Activated CD8-positive, alpha-beta memory T cell treated with anti-CD3 and anti-CD28 coated beads for 4 hours (primary cell): ENCODE measurements at regions not wholly inside any gene's neighbourhood (a gene's known extent, or its start where the extent isn't known, plus 50 kb on each side); places are given as distances from the start of the nearest gene placed in this dataset.

Source experiments
- DNase-seq, 2 donors: peaks; one replicate each; pipeline ENCODE4 v3.0.0-alpha.2; 2020; ENCODE audit warnings: low read depth in 2 of 2

DNA sequence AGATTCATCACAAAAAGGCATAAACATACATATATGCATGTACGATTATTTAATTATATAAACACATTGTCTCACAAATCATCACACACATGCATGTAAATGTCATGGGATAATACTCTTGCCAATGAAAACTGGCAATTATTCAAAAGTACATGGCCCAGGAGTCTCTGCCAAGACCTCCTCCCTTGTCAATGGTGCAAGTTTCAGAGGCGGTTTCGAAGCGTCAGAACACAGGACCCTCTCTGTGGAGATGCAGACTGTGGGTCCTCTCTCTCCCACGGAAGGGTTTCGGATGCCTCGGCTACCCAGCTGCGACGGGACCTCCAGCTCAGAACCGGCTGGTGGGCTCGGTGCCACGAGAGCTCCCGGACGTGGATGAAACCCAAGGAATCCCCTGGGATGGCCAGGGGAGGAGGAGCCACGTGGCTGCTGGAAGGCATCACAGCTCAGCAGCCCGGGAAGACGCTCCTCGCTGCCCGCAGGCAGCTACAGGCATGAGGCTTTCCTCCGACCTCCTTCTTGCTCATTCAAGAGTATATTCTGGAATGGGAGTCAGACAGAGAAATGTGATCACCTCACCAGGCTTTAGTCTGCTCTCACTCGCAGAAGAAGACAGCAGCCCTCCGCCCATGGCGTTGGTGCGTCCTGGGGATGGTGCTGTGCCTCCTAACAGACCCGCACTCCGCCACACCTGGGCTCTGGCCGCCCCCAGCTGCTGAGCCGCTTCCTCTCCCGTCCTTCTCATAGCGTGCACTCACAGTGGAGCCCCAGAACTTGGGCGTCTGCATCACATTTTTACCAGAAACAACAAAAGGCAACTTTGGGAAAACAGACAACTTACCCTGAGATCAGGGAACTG, 308.8 kb downstream of the IRX2 start:
- DNase-seq: no peak

GRCh38 chr5:2441495-2442180, 309.8 kb downstream of the IRX2 start:
- DNase-seq: no peak

DNA sequence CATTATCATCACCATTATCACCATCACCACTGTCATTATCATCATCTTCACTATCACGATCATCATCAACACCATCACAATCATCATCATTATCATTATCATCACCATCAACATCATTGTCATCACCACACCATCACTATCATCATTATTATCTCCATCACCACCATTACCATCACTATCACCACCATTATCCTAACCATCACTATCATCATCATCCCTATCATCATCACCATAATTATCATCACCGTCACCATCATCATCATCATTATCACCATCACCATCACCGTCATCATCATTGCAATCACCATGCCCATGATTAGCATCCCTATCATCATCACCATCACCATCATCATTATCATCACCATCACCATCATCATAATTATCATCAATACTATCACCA, 311.9 kb downstream of the IRX2 start:
- DNase-seq: no peak

DNA sequence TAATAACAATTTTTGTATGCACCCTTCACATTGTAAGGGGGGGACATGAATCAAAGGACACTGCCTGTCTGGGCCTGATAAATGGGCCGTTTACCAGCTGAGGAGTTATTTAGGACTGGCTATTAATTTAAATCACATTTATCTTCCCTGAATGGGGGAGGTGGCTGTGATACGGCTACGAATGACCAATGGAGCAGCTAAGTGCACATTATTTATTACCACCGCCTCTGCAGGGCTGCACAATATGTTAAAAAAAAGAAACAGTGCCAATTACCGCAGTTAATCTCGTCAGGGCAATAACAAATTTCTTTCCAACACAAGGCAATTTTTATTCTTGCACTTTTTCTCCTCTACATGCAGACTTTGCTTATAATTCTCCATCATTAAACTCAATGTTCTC, 318.4 kb downstream of the IRX2 start:
- DNase-seq: no peak

DNA sequence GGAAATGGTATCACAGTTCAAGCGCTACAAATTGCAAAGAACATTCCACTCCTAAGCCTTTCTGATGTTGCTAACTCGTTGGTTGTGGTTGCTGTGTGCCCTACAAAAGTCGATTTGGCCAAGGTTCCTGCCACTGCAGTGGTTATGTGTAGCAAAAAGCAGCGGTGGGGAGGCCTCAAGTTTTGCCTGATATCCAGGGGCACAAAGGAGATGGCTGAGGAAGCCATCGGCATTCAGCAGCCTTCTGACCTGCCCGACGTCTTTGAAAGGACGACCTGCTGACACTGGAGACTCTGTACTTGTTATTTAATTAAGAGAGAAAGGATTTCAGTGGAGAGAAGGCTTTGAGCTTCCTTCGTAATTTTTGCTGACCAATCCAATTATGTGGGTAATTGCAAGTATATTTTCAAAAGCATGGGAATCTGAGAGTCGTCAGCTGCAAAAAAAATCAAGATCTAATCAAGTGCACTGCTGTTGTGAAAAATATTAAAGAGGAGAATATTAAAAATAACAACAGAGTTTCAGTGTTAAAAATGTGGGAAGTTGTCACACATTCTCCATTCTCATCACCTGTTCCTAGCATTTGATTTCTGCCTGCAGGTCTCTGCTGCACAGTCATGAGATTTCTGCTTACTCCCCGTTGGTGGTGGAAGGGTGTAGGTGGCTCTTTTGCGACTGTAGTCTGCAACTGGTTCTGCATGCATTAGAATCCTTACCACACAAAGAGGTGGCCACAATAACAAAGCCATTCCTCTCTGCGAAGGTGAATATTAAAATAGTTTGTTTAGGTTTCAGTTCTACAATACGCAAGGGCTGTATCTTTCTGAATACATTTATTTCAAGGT, 319.2 kb downstream of the IRX2 start:
- DNase-seq: no peak

DNA sequence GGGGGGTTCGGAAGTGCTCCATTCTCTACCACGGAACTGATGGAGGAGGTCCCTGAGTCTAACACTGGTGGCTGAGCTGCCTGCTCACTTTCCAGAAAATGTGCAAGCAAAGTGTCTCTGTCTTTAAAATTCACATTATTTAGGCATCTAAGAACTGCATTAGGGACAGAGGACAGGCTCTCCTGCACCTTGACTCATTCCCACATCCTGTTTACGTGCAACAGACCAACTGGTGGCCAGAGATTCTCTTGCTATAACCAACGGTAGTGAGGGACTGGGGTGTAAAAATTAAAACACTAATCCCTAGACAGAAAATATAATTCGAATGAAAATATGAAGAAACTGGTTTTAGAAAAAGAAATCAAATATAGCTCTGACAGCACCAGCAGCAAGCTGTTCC, 320.9 kb downstream of the IRX2 start:
- no peak for DNase-seq

- DNase-seq: no peak
Observed at GRCh38 chr5:2427983-2428382, 323.5 kb downstream of the IRX2 start.

GRCh38 chr5:2423634-2424033, 327.8 kb downstream of the IRX2 start:
- no peak for DNase-seq

DNA sequence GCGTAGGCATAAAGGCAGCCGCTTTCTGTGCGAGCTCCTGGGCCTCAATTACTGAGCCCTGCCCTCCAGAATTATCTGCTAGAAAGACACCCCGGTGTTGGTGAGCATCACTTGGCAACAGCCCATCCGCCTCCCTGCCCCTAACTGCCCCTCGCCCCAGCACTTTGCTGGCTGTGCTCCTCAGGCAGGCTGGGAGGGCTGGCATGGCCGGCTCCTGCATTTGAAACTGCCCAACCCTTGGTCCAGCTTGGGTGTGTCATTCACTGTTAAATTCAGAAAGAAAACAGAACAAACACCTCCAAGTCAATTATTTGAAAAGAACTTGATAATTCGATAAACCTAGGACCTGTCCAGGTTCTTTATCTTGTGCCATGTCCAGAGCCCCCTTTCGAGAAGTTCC, 334.2 kb downstream of the IRX2 start:
- no peak for DNase-seq

- no peak for DNase-seq
Observed at GRCh38 chr5:2415678-2416077, 335.8 kb downstream of the IRX2 start.

- DNase-seq: no peak
Observed at GRCh38 chr5:2410451-2410850, 341.0 kb downstream of the IRX2 start.

DNA sequence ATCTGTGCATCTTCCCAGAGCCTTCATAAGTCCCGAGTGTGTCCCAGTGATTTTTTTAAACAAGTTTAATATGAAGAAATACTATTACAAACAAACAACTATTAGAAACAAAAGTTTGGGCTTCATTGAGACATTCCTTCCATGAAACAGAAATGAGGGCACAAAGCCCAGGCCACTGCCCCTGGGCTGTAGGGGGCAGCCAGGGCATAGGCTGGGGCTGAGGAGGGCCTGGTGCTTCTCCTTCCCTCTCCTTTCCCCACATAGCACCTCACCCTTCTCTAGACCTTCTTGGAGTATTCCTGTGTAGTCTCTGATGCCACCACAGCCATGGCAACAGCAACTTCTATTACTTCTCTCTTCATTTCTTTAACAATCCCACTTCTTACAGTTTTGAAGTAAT, 348.2 kb downstream of the IRX2 start:
- no peak for DNase-seq

- DNase-seq: no peak
Observed at GRCh38 chr5:2399804-2400203, 351.7 kb downstream of the IRX2 start.

DNA sequence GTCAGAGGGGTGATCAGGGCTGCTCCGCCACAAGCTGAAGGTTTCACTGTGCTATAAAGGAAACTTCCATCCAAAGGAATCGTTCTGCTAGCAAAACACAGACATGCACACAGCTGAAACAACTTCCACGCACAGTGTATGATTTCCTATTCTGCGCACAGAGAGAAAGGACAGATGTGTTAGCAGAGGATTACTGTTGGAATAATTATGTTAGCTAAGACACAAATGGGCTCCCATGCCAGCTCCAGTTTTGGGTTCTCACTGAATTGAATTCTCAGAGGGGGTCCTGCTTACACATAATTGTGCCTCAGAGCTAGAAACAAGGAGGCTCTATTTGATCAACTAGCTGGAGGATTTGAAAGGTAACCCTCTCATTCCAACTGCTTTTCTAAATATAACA, 352.4 kb downstream of the IRX2 start:
- no peak for DNase-seq

DNA sequence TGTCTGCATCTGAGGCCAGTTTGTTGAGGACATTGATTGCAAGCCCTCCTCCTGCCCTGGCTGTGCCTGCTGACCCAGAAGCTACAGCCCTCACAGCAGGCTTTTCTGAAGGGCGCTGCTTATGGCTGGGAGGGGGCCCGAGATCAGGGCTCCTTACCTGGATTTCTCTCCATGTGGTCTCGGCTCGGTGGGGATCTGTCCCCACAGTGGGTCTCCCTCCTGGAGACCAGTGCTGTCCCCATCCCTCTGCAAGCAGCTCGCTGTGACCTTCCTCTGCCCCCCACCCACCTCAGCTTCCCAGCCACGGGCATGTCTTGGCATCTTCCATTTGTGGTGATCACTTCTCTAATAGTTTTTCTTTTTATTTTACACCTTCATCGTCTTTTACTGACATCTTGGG, 357.9 kb downstream of the IRX2 start:
- DNase-seq: no peak

- no peak for DNase-seq
Observed at GRCh38 chr5:2391566-2391965, 359.9 kb downstream of the IRX2 start.

DNA sequence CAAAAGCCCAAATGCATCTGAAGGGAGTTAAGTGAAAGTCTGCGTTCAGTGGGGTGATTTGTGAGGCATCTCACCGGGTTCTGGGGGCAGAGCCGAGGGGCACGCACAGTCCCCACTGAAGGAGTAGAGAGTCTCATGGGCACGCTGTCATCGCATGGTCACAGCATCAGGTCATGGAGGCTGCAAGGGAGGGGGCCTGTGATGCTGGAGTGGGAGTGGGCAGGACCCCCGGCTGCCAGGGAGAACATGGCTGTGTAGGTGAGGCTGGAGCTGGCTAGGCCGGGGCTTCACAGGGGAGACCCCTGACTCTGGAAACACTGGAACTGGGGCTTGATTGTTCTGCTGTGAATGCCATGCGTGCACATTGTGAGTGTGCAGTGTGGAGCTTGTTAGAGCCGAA, 360.5 kb downstream of the IRX2 start:
- no peak for DNase-seq

- DNase-seq: no peak
Observed at GRCh38 chr5:2388571-2388970, 362.9 kb downstream of the IRX2 start.

- no peak for DNase-seq
Observed at GRCh38 chr5:2387634-2388325, 363.7 kb downstream of the IRX2 start.

GRCh38 chr5:2387250-2387633, 364.2 kb downstream of the IRX2 start:
- no peak for DNase-seq

DNA sequence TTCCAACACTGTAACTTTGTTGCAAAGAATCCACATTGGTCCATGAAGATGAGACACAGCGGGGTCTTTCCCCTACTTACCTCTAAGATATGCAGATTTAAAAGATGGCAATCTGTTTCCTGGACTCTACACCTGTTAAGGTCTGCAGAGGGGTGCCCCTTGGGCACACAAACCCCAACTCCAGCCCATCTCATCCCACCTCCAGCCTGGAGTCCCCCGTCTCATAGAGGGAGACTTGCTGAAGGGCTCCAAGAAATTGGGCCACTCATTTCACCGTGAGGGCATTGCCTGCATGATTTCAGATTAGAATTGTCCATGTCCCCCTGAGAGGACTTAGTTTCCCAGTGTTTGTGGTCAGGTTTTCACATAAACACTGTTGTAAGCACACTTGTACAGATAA, 365.7 kb downstream of the IRX2 start:
- DNase-seq: no peak

DNA sequence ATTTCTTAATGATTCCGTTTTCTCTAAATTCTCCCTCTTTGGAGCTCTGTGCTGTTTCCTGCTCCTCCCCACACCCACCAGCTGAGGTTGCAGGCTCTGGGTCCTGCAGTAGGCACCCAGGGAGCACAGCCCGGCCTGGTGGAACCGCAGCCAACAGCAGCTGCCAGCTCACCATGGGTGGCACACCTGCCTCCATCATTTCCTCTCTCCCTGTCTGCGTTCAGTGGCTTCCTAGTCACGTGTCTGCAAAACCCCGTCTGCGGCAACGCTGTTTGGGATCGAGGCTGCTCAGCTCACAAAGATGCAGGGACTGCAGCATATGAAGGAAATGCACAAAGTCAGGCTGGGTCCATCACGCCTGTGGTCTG, 367.8 kb downstream of the IRX2 start:
- no peak for DNase-seq
